HL-60 (cell line): ENCODE measurements at regions not wholly inside any gene's neighbourhood (a gene's known extent, or its start where the extent isn't known, plus 50 kb on each side); places are given as distances from the start of the nearest gene placed in this dataset.

Source experiments
- CTCF ChIP-seq: IDR thresholded peaks from one replicate; pipeline ENCODE4 v1.5.1; 2011; ENCODE audit warnings: low read length, control low read depth, inconsistent platforms; ENCODE audit not compliant: insufficient read depth
- REST ChIP-seq: IDR thresholded peaks from 2 replicates; pipeline ENCODE4 v1.6.1; 2012; ENCODE audit warnings: low read depth; ENCODE audit not compliant: insufficient replicate concordance
- SPI1 ChIP-seq: IDR thresholded peaks from 2 replicates; pipeline ENCODE4 v1.6.1; 2012; ENCODE audit warnings: low read depth, mild to moderate bottlenecking, borderline replicate concordance

GRCh38 chr5:38022631-38023030 is 182.8 kb upstream of the GDNF start:
- TF ChIP-seq REST (no peak), CTCF (no peak), SPI1 (no peak)
